ENCODE measurements at regions not wholly inside any gene's neighbourhood (a gene's known extent, or its start where the extent isn't known, plus 50 kb on each side); places are given as distances from the start of the nearest gene placed in this dataset.

DNA sequence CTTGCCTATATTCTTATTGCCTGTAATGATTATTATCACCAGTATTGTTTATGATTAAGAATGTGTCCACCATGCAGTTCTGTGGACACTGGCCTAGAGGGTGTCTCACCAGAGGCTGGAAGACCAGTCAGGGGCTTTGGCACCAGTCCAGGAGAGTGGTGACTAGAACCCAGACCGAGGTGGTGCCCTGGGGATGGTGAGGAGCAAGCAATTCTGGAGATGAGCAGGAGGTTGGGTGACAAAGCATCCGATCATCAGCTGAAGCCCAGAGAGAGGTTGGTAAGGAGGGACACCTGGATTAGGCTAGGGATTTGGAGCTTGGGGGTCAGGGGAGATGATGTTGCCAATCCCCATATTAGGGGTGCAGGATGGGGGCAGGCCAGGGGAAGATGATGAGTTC is 124.4 kb downstream of the EMX2 start:
- SMC1A ChIA-PET (ENCODE audit: uncharacterized antibody, unreplicated experiment) = interaction anchor here (1.4 to 8.2 kb wide), 2 partner anchors 9 to 15 kb away, joined by 8 to 97 read pairs; no protein-coding TSS in a partner anchor
- Histone ChIP-seq H3K27ac (ENCODE audit: control insufficient read depth, insufficient read depth) (no peak overlapping the region), H4K20me1 (ENCODE audit: control insufficient read depth, insufficient read depth) (no peaks in the 10 kb centered on the region), H3K4me3 (no peak overlapping the region), H3K79me2 (ENCODE audit: control insufficient read depth, insufficient read depth, low read length) (no peaks in the 10 kb centered on the region), H3K9me3 (replicated peaks; ENCODE audit: control insufficient read depth, insufficient read depth, low read length) (no peaks in the 10 kb centered on the region; the same call in 2 of the 3 replicates), H3K9ac (ENCODE audit: control insufficient read depth, insufficient read depth, low read length) (no peak overlapping the region), H2AFZ (ENCODE audit: control insufficient read depth, low read depth, low read length) (no peak overlapping the region), H3K4me2 (ENCODE audit: control insufficient read depth, insufficient read depth) (no peak overlapping the region), H3K4me1 (ENCODE audit: control insufficient read depth, insufficient read depth, low read length) (peaks cover 8% of the 10 kb centered on the region), H3K36me3 (ENCODE audit: control insufficient read depth in 2 of 2, insufficient read depth in 2 of 2, low read length in 1 of 2) (no peaks in the 10 kb centered on the region), H3K27me3 (replicated peaks in 1 of 2; ENCODE audit: control insufficient read depth in 2 of 2, insufficient read depth in 2 of 2, low read length in 1 of 2) (no peaks in the 10 kb centered on the region)
- no peak for DNase-seq (ENCODE audit: low read depth, low spot score)
- intact Hi-C loops (cut with micrococcal nuclease; ENCODE audit: unreplicated experiment) (no loop called here), in situ Hi-C loops (cut with MboI) (no loop called here)
- BruUV-seq (replicated peaks) = no TSS peak
- no peak for ATAC-seq
- POLR2A ChIA-PET = interaction anchor here (1.1 kb wide), 1 partner anchor 13 kb away, joined by 6 read pairs; no protein-coding TSS in a partner anchor
- TF ChIP-seq ESRRA (IDR thresholded peaks at IDR 0.05; ENCODE audit: low read length) (no peak), STAT3 (IDR thresholded peaks at IDR 0.05; ENCODE audit: low read depth, low read length) (no peak), RB1 (IDR thresholded peaks at IDR 0.05; ENCODE audit: borderline replicate concordance) (no peak), SPI1 (IDR thresholded peaks at IDR 0.05; ENCODE audit: borderline replicate concordance, insufficient read depth, low read depth, low read length) (no peak), ZNF24 (IDR thresholded peaks at IDR 0.05) (no peak), JUND (IDR thresholded peaks at IDR 0.05; ENCODE audit: low read depth, low read length) (no peak)
- CTCF ChIA-PET = interaction anchor here (1.3 kb wide), 1 partner anchor 13 kb away, joined by 3 read pairs; no protein-coding TSS in a partner anchor
- FAIRE-seq = no peak
- RAD21 ChIA-PET (ENCODE audit: unreplicated experiment) = interaction anchor here (3.1 to 5.0 kb wide), 2 partner anchors 14 to 45 kb away, joined by 11 to 64 read pairs; no protein-coding TSS in a partner anchor
- WGBS (ENCODE audit: insufficient coverage, insufficient replicate concordance, low lambda C conversion rate, missing lambda C conversion rate) = 15% methylated on average over 2 of the region's 2 CpGs

- 44% methylated on average over 6 of the region's 6 CpGs for WGBS (ENCODE audit: insufficient coverage, insufficient replicate concordance, low lambda C conversion rate, missing lambda C conversion rate)
- Histone ChIP-seq H3K4me2 (ENCODE audit: control insufficient read depth, insufficient read depth) (no peak overlapping the region), H3K4me3 (no peak overlapping the region), H3K79me2 (ENCODE audit: control insufficient read depth, insufficient read depth, low read length) (no peaks in the 10 kb centered on the region), H3K4me1 (ENCODE audit: control insufficient read depth, insufficient read depth, low read length) (peaks cover 7% of the 10 kb centered on the region), H3K9ac (ENCODE audit: control insufficient read depth, insufficient read depth, low read length) (no peak overlapping the region), H3K9me3 (replicated peaks; ENCODE audit: control insufficient read depth, insufficient read depth, low read length) (no peaks in the 10 kb centered on the region; the same call in 2 of the 3 replicates), H2AFZ (ENCODE audit: control insufficient read depth, low read depth, low read length) (no peak overlapping the region), H3K27me3 (replicated peaks in 1 of 2; ENCODE audit: control insufficient read depth in 2 of 2, insufficient read depth in 2 of 2, low read length in 1 of 2) (no peaks in the 10 kb centered on the region), H4K20me1 (ENCODE audit: control insufficient read depth, insufficient read depth) (no peaks in the 10 kb centered on the region), H3K27ac (ENCODE audit: control insufficient read depth, insufficient read depth) (no peak overlapping the region), H3K36me3 (ENCODE audit: control insufficient read depth in 2 of 2, insufficient read depth in 2 of 2, low read length in 1 of 2) (no peaks in the 10 kb centered on the region)
- intact Hi-C loops (cut with micrococcal nuclease; ENCODE audit: unreplicated experiment) = no loop called here
- ChIA-PET CTCF (no interaction called here), SMC1A (ENCODE audit: uncharacterized antibody, unreplicated experiment) (interaction anchor here (1.0 to 8.2 kb wide), 4 partner anchors 9 to 16 kb away, joined by 3 to 97 read pairs (median 6); no protein-coding TSS in a partner anchor), POLR2A (no interaction called here), RAD21 (ENCODE audit: unreplicated experiment) (no interaction called here)
- BruUV-seq (replicated peaks) = no TSS peak
- ATAC-seq = no peak
- in situ Hi-C loops (cut with MboI) = no loop called here
- no peak for FAIRE-seq
- DNase-seq (ENCODE audit: low read depth, low spot score) = no peak
- TF ChIP-seq ELK1 (IDR thresholded peaks at IDR 0.05; ENCODE audit: low read depth, low read length) (no peak), SIN3A (IDR thresholded peaks at IDR 0.05; ENCODE audit: low read depth, low read length) (no peak), JUNB (IDR thresholded peaks at IDR 0.05) (no peak), NKRF (conservative IDR thresholded peaks at IDR 0.05) (no peak)
- TF ChIP-seq, protein P1, sequence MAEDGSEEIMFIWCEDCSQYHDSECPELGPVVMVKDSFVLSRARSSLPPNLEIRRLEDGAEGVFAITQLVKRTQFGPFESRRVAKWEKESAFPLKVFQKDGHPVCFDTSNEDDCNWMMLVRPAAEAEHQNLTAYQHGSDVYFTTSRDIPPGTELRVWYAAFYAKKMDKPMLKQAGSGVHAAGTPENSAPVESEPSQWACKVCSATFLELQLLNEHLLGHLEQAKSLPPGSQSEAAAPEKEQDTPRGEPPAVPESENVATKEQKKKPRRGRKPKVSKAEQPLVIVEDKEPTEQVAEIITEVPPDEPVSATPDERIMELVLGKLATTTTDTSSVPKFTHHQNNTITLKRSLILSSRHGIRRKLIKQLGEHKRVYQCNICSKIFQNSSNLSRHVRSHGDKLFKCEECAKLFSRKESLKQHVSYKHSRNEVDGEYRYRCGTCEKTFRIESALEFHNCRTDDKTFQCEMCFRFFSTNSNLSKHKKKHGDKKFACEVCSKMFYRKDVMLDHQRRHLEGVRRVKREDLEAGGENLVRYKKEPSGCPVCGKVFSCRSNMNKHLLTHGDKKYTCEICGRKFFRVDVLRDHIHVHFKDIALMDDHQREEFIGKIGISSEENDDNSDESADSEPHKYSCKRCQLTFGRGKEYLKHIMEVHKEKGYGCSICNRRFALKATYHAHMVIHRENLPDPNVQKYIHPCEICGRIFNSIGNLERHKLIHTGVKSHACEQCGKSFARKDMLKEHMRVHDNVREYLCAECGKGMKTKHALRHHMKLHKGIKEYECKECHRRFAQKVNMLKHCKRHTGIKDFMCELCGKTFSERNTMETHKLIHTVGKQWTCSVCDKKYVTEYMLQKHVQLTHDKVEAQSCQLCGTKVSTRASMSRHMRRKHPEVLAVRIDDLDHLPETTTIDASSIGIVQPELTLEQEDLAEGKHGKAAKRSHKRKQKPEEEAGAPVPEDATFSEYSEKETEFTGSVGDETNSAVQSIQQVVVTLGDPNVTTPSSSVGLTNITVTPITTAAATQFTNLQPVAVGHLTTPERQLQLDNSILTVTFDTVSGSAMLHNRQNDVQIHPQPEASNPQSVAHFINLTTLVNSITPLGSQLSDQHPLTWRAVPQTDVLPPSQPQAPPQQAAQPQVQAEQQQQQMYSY (CRISPR knock-in tag; IDR thresholded peaks at IDR 0.05) = no peak
Measured at GRCh38 chr10:117667831-117668230, 125.3 kb downstream of the EMX2 start.

Data from GM12878 (cell line).